AG10803 (cell line): ENCODE measurements at regions not wholly inside any gene's neighbourhood (a gene's known extent, or its start where the extent isn't known, plus 50 kb on each side); places are given as distances from the start of the nearest gene placed in this dataset.
A peak's percentile ranks its signal among the peaks of the same experiment; 100 is the strongest.
"Not testable (repeated sequence)": the region's sequence is repeated elsewhere in the genome, so short reads cannot be mapped to it uniquely, and the experiment has no call there.

Source experiments
- DNase-seq: peaks from one replicate; pipeline ENCODE4 v3.0.0; 2010; ENCODE audit warnings: low read depth
- H3K4me3 ChIP-seq: 2 replicates; pipeline ENCODE4 v1.5.1; 2011; ENCODE audit warnings: mild to moderate bottlenecking, low read length, control low read depth
- CTCF ChIP-seq: conservative IDR thresholded peaks from 2 replicates; pipeline ENCODE4 v1.5.1; 2011; ENCODE audit warnings: mild to moderate bottlenecking, low read length, control low read depth, inconsistent platforms

GRCh38 chr7:89605362-89605761 lies 548.9 kb upstream of the STEAP1 start:
- TF ChIP-seq CTCF = no peak
- H3K4me3 ChIP-seq = no peak overlapping the region
- DNase-seq = no peak

GRCh38 chr7:89606511-89606910 lies 547.8 kb upstream of the STEAP1 start:
- no peak for TF ChIP-seq CTCF
- H3K4me3 ChIP-seq = no peak overlapping the region
- DNase-seq = no peak

- no peak for TF ChIP-seq CTCF
- no peak for DNase-seq
- H3K4me3 ChIP-seq = no peak overlapping the region
Observed at GRCh38 chr7:89607792-89608191, 546.5 kb upstream of the STEAP1 start.

- H3K4me3 ChIP-seq, DNase-seq: not testable (repeated sequence)
Observed at GRCh38 chr7:89616829-89617228, 537.4 kb upstream of the STEAP1 start.

- no peak for TF ChIP-seq CTCF
- no peak for DNase-seq
- H3K4me3 ChIP-seq = no peak overlapping the region
Observed at GRCh38 chr7:89618274-89618673, 536.0 kb upstream of the STEAP1 start.

- no peak for TF ChIP-seq CTCF
- DNase-seq = no peak
- H3K4me3 ChIP-seq = no peak overlapping the region
Observed at GRCh38 chr7:89621925-89622641, 532.2 kb upstream of the STEAP1 start.

- DNase-seq = peak; percentile 44
- peak; percentile 83 for TF ChIP-seq CTCF
- H3K4me3 ChIP-seq = no peak overlapping the region
Observed at GRCh38 chr7:89623018-89623672, 531.1 kb upstream of the STEAP1 start.

- H3K4me3 ChIP-seq, DNase-seq: not testable (repeated sequence)
Observed at GRCh38 chr7:89624155-89624554, 530.1 kb upstream of the STEAP1 start.
